ENCODE measurements at regions not wholly inside any gene's neighbourhood (a gene's known extent, or its start where the extent isn't known, plus 50 kb on each side); places are given as distances from the start of the nearest gene placed in this dataset.
"Not testable (repeated sequence)": the region's sequence is repeated elsewhere in the genome, so short reads cannot be mapped to it uniquely, and the experiment has no call there.

- TF ChIP-seq CTCF, POLR2A (IDR thresholded peaks at IDR 0.05): not testable (repeated sequence)
Measured at GRCh38 chr17:16838795-16839194, 133.1 kb downstream of the TNFRSF13B start.

Data from uterus (tissue), 2 donors.